SK-N-SH treated with all-trans-retinoic acid at 6 μM for 48 hours (cell line): ENCODE measurements at regions not wholly inside any gene's neighbourhood (a gene's known extent, or its start where the extent isn't known, plus 50 kb on each side); places are given as distances from the start of the nearest gene placed in this dataset.

Experiments
- ATAC-seq: fragments of 200-7000 bp; cut with Tn5 transposase; 3 replicates; pipeline ENCODE4 v1.9.1; 2020; ENCODE audit warnings: mild to moderate bottlenecking, moderate library complexity
- ARNTL ChIP-seq: fragments of 450-650 bp; formaldehyde crosslinking; IDR thresholded peaks from 2 replicates; pipeline ENCODE4 v1.5.0; 2020; ENCODE audit warnings: low read depth, mild to moderate bottlenecking, moderate library complexity, borderline replicate concordance
- BACH2 ChIP-seq: fragments of 250-450 bp; sonication (Bioruptor Pico); IDR thresholded peaks from 2 replicates; pipeline ENCODE4 v1.9.0; 2021; ENCODE audit warnings: mild to moderate bottlenecking, borderline replicate concordance
- CSDC2 ChIP-seq: fragments of 250-450 bp; sonication (Bioruptor Pico); IDR thresholded peaks from 2 replicates; pipeline ENCODE4 v1.5.0; 2020; ENCODE audit warnings: mild to moderate bottlenecking, moderate library complexity
- ESRRG ChIP-seq: fragments of 250-450 bp; sonication (Bioruptor Pico); IDR thresholded peaks from 2 replicates; pipeline ENCODE4 v1.6.1; 2021; ENCODE audit warnings: mild to moderate bottlenecking
- GLIS3 ChIP-seq: fragments of 250-450 bp; sonication (Bioruptor Pico); IDR thresholded peaks from 2 replicates; pipeline ENCODE4 v1.5.0; 2020; ENCODE audit warnings: mild to moderate bottlenecking, moderate library complexity
- ISL1 ChIP-seq: fragments of 250-450 bp; sonication (Bioruptor Pico); IDR thresholded peaks from 2 replicates; pipeline ENCODE4 v2.1.2; 2022; ENCODE audit warnings: mild to moderate bottlenecking, moderate library complexity
- POU6F1 ChIP-seq: fragments of 250-450 bp; sonication (Bioruptor Pico); IDR thresholded peaks from 2 replicates; pipeline ENCODE4 v1.8.0; 2021; ENCODE audit warnings: low read depth, mild to moderate bottlenecking, moderate library complexity, borderline replicate concordance
- PPARA ChIP-seq: fragments of 250-450 bp; sonication (Bioruptor Pico); IDR thresholded peaks from 2 replicates; pipeline ENCODE4 v1.5.0; 2020; ENCODE audit warnings: mild to moderate bottlenecking, borderline replicate concordance
- SNAI2 ChIP-seq: fragments of 250-450 bp; sonication (Bioruptor Pico); IDR thresholded peaks from 2 replicates; pipeline ENCODE4 v1.5.0; 2020; ENCODE audit warnings: mild to moderate bottlenecking, moderate library complexity
- TCF4 ChIP-seq: fragments of 250-450 bp; sonication (Bioruptor Pico); IDR thresholded peaks from 2 replicates; pipeline ENCODE4 v1.8.0; 2021; ENCODE audit warnings: mild to moderate bottlenecking, moderate library complexity, borderline replicate concordance
- TOX ChIP-seq: fragments of 250-450 bp; sonication (Bioruptor Pico); IDR thresholded peaks from 2 replicates; pipeline ENCODE4 v1.8.0; 2021; ENCODE audit warnings: mild to moderate bottlenecking, moderate library complexity, borderline replicate concordance
- ZC3H10 ChIP-seq: fragments of 250-450 bp; sonication (Bioruptor Pico); IDR thresholded peaks from 2 replicates; pipeline ENCODE4 v1.5.1; 2021; ENCODE audit warnings: mild to moderate bottlenecking, moderate library complexity
- ZFP3 ChIP-seq: fragments of 250-450 bp; sonication (Bioruptor Pico); IDR thresholded peaks from 2 replicates; pipeline ENCODE4 v1.5.0; 2020; ENCODE audit warnings: mild to moderate bottlenecking, moderate library complexity
- ZFP30 ChIP-seq: fragments of 450-650 bp; formaldehyde crosslinking; IDR thresholded peaks from 2 replicates; pipeline ENCODE4 v1.5.0; 2022; ENCODE audit warnings: mild to moderate bottlenecking, moderate library complexity
- ZNF565 ChIP-seq: fragments of 450-650 bp; formaldehyde crosslinking; conservative IDR thresholded peaks from 2 replicates; pipeline ENCODE4 v1.5.0; 2020; ENCODE audit warnings: low read depth, mild to moderate bottlenecking, moderate library complexity
- ZNF70 ChIP-seq: fragments of 450-650 bp; formaldehyde crosslinking; IDR thresholded peaks from 2 replicates; pipeline ENCODE4 v1.5.0; 2020; ENCODE audit warnings: mild to moderate bottlenecking, moderate library complexity
- ZNF8 ChIP-seq: fragments of 450-650 bp; formaldehyde crosslinking; IDR thresholded peaks from 2 replicates; pipeline ENCODE4 v1.5.0; 2020; ENCODE audit warnings: mild to moderate bottlenecking, moderate library complexity
- TF ChIP-seq, protein P1 (sequence below): fragments of 250-450 bp; sonication (Bioruptor Pico); IDR thresholded peaks from 2 replicates; pipeline ENCODE4 v1.5.1; 2021; ENCODE audit warnings: mild to moderate bottlenecking, moderate library complexity
- TF ChIP-seq, protein P2 (sequence below): fragments of 250-450 bp; sonication (Bioruptor Pico); IDR thresholded peaks from 2 replicates; pipeline ENCODE4 v1.5.1; 2020; ENCODE audit warnings: low read depth, mild to moderate bottlenecking, moderate library complexity
- TF ChIP-seq, protein P3 (sequence below): fragments of 250-450 bp; sonication (Bioruptor Pico); IDR thresholded peaks from 2 replicates; pipeline ENCODE4 v1.5.0; 2020; ENCODE audit warnings: mild to moderate bottlenecking, moderate library complexity
- TF ChIP-seq, protein P4 (sequence below): fragments of 250-450 bp; sonication (Bioruptor Pico); IDR thresholded peaks from 2 replicates; pipeline ENCODE4 v1.8.0; 2020; ENCODE audit warnings: mild to moderate bottlenecking, moderate library complexity, borderline replicate concordance

DNA sequence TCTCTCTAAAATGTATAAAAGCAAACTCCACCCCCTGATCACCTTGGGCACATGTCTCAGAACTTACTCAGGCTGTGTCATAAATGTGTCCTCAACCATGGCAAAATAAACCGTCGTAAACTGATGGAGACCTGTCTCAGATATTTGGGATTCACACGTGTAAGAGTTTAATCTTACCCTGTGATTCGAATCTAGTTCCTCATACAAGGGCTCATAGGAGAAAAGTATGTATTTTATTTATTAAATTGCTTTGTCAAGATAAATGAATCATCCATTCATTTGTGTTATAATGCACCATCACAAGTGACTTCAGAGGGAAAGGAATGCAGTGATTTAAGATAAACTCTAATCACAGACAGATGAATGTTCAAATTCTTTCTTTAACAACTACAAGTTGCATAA is 712.5 kb upstream of the LRATD1 start:
- no peak for ATAC-seq
- TF ChIP-seq SNAI2 (CRISPR knock-in tag) (0 out of 2 replicates have a peak, but pooled peaks have one; percentile 66), ESRRG (CRISPR knock-in tag) (no peak; the same call in 1 of the 2 replicates), POU6F1 (CRISPR knock-in tag) (peak; percentile 68; the same call in 1 of the 2 replicates), TCF4 (CRISPR knock-in tag) (no peak), PPARA (CRISPR knock-in tag) (no peak), ZFP3 (CRISPR knock-in tag) (0 out of 2 replicates have a peak, but pooled peaks have one; percentile 55), ZNF70 (CRISPR knock-in tag) (no peak), ISL1 (peak; percentile 98), ZNF565 (CRISPR knock-in tag) (no peak), ARNTL (CRISPR knock-in tag) (no peak), GLIS3 (no peak)
- TF ChIP-seq, protein P1, sequence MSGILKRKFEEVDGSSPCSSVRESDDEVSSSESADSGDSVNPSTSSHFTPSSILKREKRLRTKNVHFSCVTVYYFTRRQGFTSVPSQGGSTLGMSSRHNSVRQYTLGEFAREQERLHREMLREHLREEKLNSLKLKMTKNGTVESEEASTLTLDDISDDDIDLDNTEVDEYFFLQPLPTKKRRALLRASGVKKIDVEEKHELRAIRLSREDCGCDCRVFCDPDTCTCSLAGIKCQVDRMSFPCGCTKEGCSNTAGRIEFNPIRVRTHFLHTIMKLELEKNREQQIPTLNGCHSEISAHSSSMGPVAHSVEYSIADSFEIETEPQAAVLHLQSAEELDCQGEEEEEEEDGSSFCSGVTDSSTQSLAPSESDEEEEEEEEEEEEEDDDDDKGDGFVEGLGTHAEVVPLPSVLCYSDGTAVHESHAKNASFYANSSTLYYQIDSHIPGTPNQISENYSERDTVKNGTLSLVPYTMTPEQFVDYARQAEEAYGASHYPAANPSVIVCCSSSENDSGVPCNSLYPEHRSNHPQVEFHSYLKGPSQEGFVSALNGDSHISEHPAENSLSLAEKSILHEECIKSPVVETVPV = peak; percentile 87; the same call in 1 of the 2 replicates
- TF ChIP-seq, protein P2, sequence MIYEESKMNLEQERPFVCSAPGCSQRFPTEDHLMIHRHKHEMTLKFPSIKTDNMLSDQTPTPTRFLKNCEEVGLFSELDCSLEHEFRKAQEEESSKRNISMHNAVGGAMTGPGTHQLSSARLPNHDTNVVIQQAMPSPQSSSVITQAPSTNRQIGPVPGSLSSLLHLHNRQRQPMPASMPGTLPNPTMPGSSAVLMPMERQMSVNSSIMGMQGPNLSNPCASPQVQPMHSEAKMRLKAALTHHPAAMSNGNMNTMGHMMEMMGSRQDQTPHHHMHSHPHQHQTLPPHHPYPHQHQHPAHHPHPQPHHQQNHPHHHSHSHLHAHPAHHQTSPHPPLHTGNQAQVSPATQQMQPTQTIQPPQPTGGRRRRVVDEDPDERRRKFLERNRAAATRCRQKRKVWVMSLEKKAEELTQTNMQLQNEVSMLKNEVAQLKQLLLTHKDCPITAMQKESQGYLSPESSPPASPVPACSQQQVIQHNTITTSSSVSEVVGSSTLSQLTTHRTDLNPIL (CRISPR knock-in tag) = peak; percentile 97
- TF ChIP-seq, protein P3, sequence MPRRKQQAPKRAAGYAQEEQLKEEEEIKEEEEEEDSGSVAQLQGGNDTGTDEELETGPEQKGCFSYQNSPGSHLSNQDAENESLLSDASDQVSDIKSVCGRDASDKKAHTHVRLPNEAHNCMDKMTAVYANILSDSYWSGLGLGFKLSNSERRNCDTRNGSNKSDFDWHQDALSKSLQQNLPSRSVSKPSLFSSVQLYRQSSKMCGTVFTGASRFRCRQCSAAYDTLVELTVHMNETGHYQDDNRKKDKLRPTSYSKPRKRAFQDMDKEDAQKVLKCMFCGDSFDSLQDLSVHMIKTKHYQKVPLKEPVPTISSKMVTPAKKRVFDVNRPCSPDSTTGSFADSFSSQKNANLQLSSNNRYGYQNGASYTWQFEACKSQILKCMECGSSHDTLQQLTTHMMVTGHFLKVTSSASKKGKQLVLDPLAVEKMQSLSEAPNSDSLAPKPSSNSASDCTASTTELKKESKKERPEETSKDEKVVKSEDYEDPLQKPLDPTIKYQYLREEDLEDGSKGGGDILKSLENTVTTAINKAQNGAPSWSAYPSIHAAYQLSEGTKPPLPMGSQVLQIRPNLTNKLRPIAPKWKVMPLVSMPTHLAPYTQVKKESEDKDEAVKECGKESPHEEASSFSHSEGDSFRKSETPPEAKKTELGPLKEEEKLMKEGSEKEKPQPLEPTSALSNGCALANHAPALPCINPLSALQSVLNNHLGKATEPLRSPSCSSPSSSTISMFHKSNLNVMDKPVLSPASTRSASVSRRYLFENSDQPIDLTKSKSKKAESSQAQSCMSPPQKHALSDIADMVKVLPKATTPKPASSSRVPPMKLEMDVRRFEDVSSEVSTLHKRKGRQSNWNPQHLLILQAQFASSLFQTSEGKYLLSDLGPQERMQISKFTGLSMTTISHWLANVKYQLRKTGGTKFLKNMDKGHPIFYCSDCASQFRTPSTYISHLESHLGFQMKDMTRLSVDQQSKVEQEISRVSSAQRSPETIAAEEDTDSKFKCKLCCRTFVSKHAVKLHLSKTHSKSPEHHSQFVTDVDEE (CRISPR knock-in tag) = no peak

- ATAC-seq = no peak
- TF ChIP-seq ZFP30 (CRISPR knock-in tag) (no peak), BACH2 (CRISPR knock-in tag) (no peak), ZNF70 (CRISPR knock-in tag) (no peak), TOX (CRISPR knock-in tag) (no peak), PPARA (CRISPR knock-in tag) (no peak), ZNF8 (CRISPR knock-in tag) (no peak), ZFP3 (CRISPR knock-in tag) (no peak), ESRRG (CRISPR knock-in tag) (no peak), CSDC2 (CRISPR knock-in tag) (no peak), TCF4 (CRISPR knock-in tag) (no peak), ZC3H10 (CRISPR knock-in tag) (no peak), ZNF565 (CRISPR knock-in tag) (no peak), ISL1 (no peak)
- TF ChIP-seq, protein P4, sequence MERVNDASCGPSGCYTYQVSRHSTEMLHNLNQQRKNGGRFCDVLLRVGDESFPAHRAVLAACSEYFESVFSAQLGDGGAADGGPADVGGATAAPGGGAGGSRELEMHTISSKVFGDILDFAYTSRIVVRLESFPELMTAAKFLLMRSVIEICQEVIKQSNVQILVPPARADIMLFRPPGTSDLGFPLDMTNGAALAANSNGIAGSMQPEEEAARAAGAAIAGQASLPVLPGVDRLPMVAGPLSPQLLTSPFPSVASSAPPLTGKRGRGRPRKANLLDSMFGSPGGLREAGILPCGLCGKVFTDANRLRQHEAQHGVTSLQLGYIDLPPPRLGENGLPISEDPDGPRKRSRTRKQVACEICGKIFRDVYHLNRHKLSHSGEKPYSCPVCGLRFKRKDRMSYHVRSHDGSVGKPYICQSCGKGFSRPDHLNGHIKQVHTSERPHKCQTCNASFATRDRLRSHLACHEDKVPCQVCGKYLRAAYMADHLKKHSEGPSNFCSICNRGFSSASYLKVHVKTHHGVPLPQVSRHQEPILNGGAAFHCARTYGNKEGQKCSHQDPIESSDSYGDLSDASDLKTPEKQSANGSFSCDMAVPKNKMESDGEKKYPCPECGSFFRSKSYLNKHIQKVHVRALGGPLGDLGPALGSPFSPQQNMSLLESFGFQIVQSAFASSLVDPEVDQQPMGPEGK (CRISPR knock-in tag) = no peak
- TF ChIP-seq, protein P1 = no peak
- TF ChIP-seq, protein P2 (CRISPR knock-in tag) = no peak
These were observed 711.3 kb upstream of the LRATD1 start for GRCh38 chr2:13921245-13921644.
